OCI-LY7 (cell line): ENCODE measurements at regions not wholly inside any gene's neighbourhood (a gene's known extent, or its start where the extent isn't known, plus 50 kb on each side); places are given as distances from the start of the nearest gene placed in this dataset.

Source experiments
- CTCF ChIP-seq: fragments of 200-600 bp; sonication (generic); conservative IDR thresholded peaks from 2 replicates; pipeline ENCODE4 v1.5.1; 2014; ENCODE audit warnings: mild to moderate bottlenecking, antibody characterized with exemption, low read length, moderate library complexity, mixed read lengths
- EZH2phosphoT487 ChIP-seq: fragments of 200-600 bp; sonication (generic); IDR thresholded peaks from 2 replicates; pipeline ENCODE4 v1.6.1; 2018; ENCODE audit warnings: low read depth, borderline replicate concordance, mild to moderate bottlenecking, mixed run types, antibody characterized with exemption, low read length, moderate library complexity, mixed read lengths

- TF ChIP-seq EZH2phosphoT487: no peak
- no peak for TF ChIP-seq CTCF
Observed at GRCh38 chr6:113381232-113381631, 475.9 kb upstream of the MARCKS start.
